PC-3 (cell line): ENCODE measurements at regions not wholly inside any gene's neighbourhood (a gene's known extent, or its start where the extent isn't known, plus 50 kb on each side); places are given as distances from the start of the nearest gene placed in this dataset.

Experiments used
- CTCF ChIP-seq: fragments of 300-600 bp; sonication (generic); conservative IDR thresholded peaks from 2 replicates; pipeline ENCODE4 v1.5.1; 2017; ENCODE audit warnings: antibody characterized with exemption, low read depth, mild to moderate bottlenecking, low read length
- EZH2phosphoT487 ChIP-seq: fragments of 300-600 bp; sonication (generic); IDR thresholded peaks from 2 replicates; pipeline ENCODE4 v1.6.1; 2018; ENCODE audit warnings: mild to moderate bottlenecking, antibody characterized with exemption, low read length, borderline replicate concordance

- TF ChIP-seq CTCF (no peak), EZH2phosphoT487 (no peak)
These were observed 431.0 kb upstream of the GJE1 start for GRCh38 chr6:141701732-141702131.
